ENCODE measurements at regions not wholly inside any gene's neighbourhood (a gene's known extent, or its start where the extent isn't known, plus 50 kb on each side); places are given as distances from the start of the nearest gene placed in this dataset.
A peak's percentile ranks its signal among the peaks of the same experiment; 100 is the strongest.

GRCh38 chr16:73747328-73747727, 549.3 kb upstream of the PSMD7 start:
- DNase-seq (ENCODE audit: low read depth): no peak

- DNase-seq (ENCODE audit: low read depth): no peak
Observed at GRCh38 chr16:73746554-73746953, 550.1 kb upstream of the PSMD7 start.

GRCh38 chr16:73743665-73744496, 552.7 kb upstream of the PSMD7 start:
- DNase-seq (ENCODE audit: low read depth): no peak

DNA sequence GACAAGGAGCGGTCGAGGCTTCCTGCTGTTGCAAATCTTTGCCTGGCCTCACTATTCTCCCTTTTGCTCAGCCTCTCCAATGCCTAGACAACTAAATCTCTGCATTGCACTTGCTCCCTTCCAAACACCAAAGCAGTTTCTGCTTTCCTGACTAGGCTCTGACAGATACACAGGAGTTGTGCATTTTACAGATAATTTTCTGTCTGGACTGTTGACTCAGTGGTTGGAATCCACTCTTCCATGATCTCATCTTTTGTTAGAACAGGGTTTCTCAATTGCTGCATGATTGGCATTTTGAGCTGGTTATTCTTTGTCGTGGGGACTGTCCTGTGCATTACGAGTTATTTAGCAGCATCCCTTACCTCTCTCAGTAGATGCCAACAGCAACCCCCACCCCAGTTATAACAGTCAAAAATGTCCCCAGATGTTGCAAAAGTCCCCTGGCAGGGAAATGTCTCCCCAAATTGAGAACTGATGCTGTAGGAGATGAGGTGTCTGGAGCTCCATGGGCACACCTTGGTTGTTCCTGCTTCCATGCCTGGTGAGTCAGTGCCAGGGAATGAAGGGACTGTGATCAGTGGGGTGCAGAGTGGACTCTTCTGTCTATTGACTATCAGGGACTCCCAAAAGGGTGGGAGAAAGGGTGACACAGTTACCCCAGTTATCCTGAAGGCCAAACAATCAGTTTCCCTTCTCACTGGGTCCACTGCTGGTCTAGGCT, 557.4 kb upstream of the PSMD7 start:
- no peak for DNase-seq (ENCODE audit: low read depth)

- DNase-seq (ENCODE audit: low read depth): no peak
Observed at GRCh38 chr16:73738266-73738665, 558.3 kb upstream of the PSMD7 start.

DNA sequence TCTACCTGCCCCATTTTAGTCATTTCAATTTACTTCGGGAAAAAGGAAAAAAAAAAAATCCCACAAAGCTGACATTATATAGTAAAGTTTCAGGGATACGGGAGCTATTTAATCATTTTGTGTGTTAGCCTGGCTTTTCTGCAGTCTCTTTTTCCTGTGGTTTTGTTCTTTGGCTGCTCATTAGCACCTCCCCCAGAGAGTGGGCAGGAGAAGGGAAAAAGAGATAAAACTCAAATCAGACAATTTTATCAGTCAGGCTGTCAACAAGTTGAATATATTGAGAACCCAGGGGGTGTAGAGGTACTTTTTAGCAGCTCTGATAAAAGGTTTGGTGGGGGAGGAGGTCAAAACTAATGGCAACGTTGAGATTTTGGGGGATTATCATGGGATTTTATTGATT, 559.0 kb upstream of the PSMD7 start:
- DNase-seq (ENCODE audit: low read depth): no peak

GRCh38 chr16:73735954-73736353, 560.7 kb upstream of the PSMD7 start:
- no peak for DNase-seq (ENCODE audit: low read depth)

GRCh38 chr16:73735018-73735417, 561.6 kb upstream of the PSMD7 start:
- DNase-seq (ENCODE audit: low read depth): peak; percentile 62

GRCh38 chr16:73732681-73733080, 563.9 kb upstream of the PSMD7 start:
- DNase-seq (ENCODE audit: low read depth): no peak

DNA sequence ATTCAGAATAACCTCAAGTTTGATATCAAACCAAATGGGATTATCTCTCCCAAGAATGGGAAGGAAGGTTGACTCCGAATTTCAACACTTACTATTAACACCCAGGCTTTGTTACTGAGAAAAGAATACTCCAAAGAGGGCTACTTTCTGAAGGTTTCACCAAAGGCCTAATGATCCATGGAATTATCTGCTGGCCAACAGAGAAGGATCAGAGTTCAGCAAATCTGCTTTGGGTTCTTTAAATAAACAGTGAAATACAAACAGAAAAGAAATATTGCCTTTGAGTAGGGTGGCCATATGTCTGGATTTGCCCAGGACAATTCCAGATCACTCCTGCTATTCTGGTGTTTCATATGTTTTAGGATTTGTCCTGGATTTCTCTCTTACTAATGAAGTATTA, 564.5 kb upstream of the PSMD7 start:
- DNase-seq (ENCODE audit: low read depth): no peak

- DNase-seq (ENCODE audit: low read depth): no peak
Observed at GRCh38 chr16:73730481-73731090, 566.0 kb upstream of the PSMD7 start.

GRCh38 chr16:73725156-73725555, 571.5 kb upstream of the PSMD7 start:
- DNase-seq (ENCODE audit: low read depth): no peak

GRCh38 chr16:73724503-73724902, 572.1 kb upstream of the PSMD7 start:
- DNase-seq (ENCODE audit: low read depth): no peak

DNA sequence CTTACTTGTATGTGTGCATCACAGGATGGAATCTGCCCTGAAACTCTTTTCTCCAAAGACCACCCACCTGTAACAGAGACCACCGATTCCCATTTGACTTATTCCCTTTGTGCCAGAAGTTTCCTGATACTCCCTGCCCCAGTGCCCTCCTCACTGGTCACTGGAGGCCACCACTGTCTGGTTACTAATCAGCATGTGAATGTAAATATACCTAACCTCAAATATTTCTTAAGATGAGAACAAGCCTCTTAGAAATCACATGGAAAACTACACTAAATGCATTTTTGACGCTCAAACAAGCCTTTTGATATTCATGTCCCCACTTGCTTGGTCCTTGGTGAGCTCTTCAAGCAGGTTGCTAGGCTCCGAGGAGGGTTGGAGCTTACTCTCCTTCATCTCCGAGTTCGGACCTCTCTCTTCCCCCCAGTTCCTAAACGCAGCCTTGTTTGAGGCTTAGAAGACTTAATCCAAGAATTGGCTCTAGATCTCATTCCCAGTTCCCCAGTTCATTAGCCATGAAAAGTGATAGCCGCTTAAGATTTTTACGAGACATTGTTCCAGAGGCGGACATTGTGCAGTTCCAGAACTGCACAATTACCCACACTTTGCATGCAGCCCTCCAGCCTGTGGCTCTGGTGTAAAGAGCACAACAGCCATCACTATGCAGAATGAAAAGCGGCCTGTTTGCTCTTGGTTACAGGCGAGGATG, 579.2 kb upstream of the PSMD7 start:
- DNase-seq (ENCODE audit: low read depth): no peak

DNA sequence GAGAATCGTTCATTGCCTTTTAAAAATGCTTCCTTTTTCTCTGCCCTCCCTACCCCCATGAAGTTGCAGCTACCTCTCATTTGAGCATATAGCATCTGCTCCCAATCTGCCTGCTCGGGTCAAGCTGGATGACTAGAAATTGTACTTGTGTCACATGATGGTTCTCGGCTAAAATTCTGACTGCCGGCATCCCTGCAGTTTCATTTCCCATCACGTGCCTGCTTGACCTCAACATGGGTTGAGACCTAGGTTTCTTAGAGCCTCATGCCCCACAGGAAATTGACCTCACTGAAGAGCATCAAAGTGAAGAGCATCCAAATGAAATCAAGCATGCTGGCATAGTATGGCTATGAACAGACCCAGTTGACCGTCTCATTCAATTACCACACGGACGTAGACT, 581.6 kb upstream of the PSMD7 start:
- DNase-seq (ENCODE audit: low read depth): no peak

DNA sequence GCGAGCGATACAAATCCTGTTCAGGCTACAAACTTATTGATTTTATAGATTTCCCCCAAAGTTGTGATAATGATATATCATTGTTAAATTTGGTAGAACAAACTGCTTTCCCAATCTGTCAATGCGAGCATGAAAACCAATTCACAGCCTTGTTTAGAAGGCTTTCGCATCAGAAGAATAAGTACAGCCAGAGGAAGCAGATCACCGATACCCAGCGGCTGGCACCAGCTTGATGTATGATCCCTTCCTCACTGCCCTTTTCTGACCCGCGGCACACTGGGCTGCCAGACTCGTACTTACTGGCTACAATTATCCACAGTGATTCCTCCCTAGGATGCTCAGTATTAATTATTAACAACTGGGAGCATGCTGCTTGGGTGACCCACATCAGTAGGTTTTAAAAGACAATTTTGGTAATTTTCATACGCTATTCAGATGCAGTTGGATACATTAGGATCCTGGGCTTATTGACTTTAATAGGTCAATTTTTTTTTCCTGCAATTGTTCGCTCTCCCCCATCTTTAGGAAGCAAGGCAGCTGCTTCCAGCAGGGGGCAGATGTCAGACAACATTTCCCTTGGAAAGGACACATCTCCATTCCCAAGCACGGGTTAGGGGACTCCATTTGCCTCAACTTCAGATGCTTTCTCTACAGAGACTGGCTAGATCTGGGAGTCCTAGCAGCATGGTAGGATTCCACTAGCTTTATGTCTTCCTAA, 582.7 kb upstream of the PSMD7 start:
- DNase-seq (ENCODE audit: low read depth): no peak

GRCh38 chr16:73713251-73713650, 583.4 kb upstream of the PSMD7 start:
- no peak for DNase-seq (ENCODE audit: low read depth)

GRCh38 chr16:73711406-73712080, 585.1 kb upstream of the PSMD7 start:
- DNase-seq (ENCODE audit: low read depth): no peak

DNA sequence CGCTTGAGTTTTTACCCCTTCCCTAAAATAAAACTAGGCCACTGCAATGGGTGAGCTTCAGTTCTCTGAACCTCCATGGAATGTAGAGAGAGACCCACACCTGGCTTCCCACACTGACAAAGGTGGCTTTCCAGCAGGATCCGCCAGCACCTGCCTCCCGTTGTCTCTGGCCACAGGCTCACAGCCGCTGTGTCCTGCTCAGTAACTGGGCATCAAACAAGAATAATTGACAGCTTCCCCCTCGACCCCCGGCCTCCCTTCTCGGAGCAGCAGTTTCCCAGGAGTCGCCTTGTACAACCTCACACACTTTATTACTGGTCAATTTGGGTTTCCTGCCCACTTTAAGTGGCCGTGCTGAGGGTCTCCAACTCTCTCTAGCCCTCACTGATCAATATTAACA, 586.1 kb upstream of the PSMD7 start:
- no peak for DNase-seq (ENCODE audit: low read depth)

- no peak for DNase-seq (ENCODE audit: low read depth)
Observed at GRCh38 chr16:73707863-73708262, 588.8 kb upstream of the PSMD7 start.

GRCh38 chr16:73703891-73704290, 592.7 kb upstream of the PSMD7 start:
- no peak for DNase-seq (ENCODE audit: low read depth)
